Lung (tissue), 11 donors: ENCODE measurements at regions not wholly inside any gene's neighbourhood (a gene's known extent, or its start where the extent isn't known, plus 50 kb on each side); places are given as distances from the start of the nearest gene placed in this dataset.

Experiments used
- ATAC-seq: fragments of 200-7000 bp; cut with Tn5 transposase; one replicate; pipeline ENCODE4 v1.9.1; 2020; ENCODE audit warnings: moderate number of reproducible peaks; ENCODE audit not compliant: insufficient read depth, low FRiP score
- DNase-seq, 3 donors: peaks; one replicate each; pipeline ENCODE4 v3.0.0-alpha.2; 2013 to 2017
- H3K27ac ChIP-seq, 2 donors: one replicate each; pipeline ENCODE4 v1.5.1; 2013; ENCODE audit warnings: mild to moderate bottlenecking in 2 of 2, moderate library complexity in 2 of 2, control low read depth in 1 of 2, inconsistent platforms in 1 of 2, low read depth in 1 of 2, low read length in 1 of 2
- H3K27me3 ChIP-seq, 3 donors: one replicate each; pipeline ENCODE4 v1.5.1; 2013; ENCODE audit warnings: low read length in 2 of 3; ENCODE audit not compliant: control insufficient read depth in 3 of 3, insufficient read depth in 3 of 3
- H3K36me3 ChIP-seq, 4 donors: one replicate each; pipeline ENCODE4 v1.5.1; 2013; ENCODE audit warnings: low read length in 4 of 4, mild to moderate bottlenecking in 1 of 4, moderate library complexity in 1 of 4; ENCODE audit not compliant: control insufficient read depth in 4 of 4, insufficient read depth in 4 of 4
- H3K4me1 ChIP-seq, 5 donors: one replicate each; pipeline ENCODE4 v1.5.1; 2013; ENCODE audit warnings: low read length in 5 of 5, mild to moderate bottlenecking in 2 of 5, moderate library complexity in 1 of 5; ENCODE audit not compliant: control insufficient read depth in 5 of 5, insufficient read depth in 5 of 5
- H3K4me3 ChIP-seq: one replicate; pipeline ENCODE4 v1.5.1; 2013; ENCODE audit warnings: mild to moderate bottlenecking, control low read depth, moderate library complexity
- H3K9ac ChIP-seq, 2 donors: one replicate each; pipeline ENCODE4 v1.5.1; 2013; ENCODE audit warnings: low read length in 2 of 2, control low read depth in 1 of 2; ENCODE audit not compliant: insufficient read depth in 1 of 2
- H3K9me3 ChIP-seq, 4 donors: one replicate each; pipeline ENCODE4 v1.5.1; 2013; ENCODE audit warnings: low read length in 3 of 4, mild to moderate bottlenecking in 1 of 4, moderate library complexity in 1 of 4; ENCODE audit not compliant: control insufficient read depth in 4 of 4, insufficient read depth in 3 of 4
- CTCF ChIP-seq: IDR thresholded peaks from 2 replicates; pipeline ENCODE4 v1.5.1; 2012; ENCODE audit warnings: mild to moderate bottlenecking; ENCODE audit errors: control extremely low read depth, extremely low read depth
- WGBS, 2 donors: extraction: QIAGEN DNeasy Blood & Tissue Kit; methylation state at CpG; one replicate each; pipeline ENCODE4 v1.1.7; 2013; 5-methylcytosine and 5-hydroxymethylcytosine counted together
- donor health status: control.
- donor health status: control.
- donor health status: Bipolar disorder and iron deficiency.
- donor health status: healthy.
- donor health status: DM: yes; HTN: yes; CAD: no.

GRCh38 chr20:23212464-23212995 lies 126.4 kb upstream of the CD93 start:
- DNase-seq, result no peak
- ATAC-seq, result no peak
- Histone ChIP-seq H3K36me3 (no peaks in the 10 kb centered on the region), H3K27me3 (no peaks in the 10 kb centered on the region), H3K4me3 (no peak overlapping the region), H3K27ac (no peak overlapping the region), H3K4me1 (peaks cover 0 to 6% (median 0%) of the 10 kb centered on the region in 5 donors), H3K9ac (no peak overlapping the region), H3K9me3 (no peaks in the 10 kb centered on the region)
- WGBS, 2 donors, result 69 to 91% methylated on average over 6 of the region's 6 CpGs
- no peak for TF ChIP-seq CTCF

DNA sequence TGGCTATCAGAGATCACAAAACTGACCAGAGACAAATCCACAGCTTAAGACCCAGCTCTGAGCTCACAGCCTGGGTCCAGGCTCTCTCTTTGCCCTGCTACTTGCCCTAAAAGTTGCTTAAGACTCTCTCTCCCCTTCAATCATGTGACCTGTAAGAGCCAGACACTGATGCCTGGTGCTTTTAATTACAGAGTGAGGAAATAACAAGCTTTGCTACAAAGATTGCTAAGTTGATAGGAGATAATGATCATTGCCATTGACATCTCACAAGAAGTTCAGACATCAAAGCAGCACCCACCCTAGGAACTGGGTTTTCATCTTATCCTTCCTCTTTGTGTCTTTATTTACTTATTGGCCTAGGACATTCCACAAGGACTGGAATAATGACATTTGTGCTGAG lies 125.9 kb upstream of the CD93 start:
- Histone ChIP-seq H3K27ac (no peak overlapping the region), H3K9me3 (no peaks in the 10 kb centered on the region), H3K36me3 (no peaks in the 10 kb centered on the region), H3K27me3 (no peaks in the 10 kb centered on the region), H3K4me3 (no peak overlapping the region), H3K4me1 (peaks cover 0 to 6% (median 0%) of the 10 kb centered on the region in 5 donors), H3K9ac (no peak overlapping the region)
- DNase-seq, result no peak
- ATAC-seq, result no peak
- no peak for TF ChIP-seq CTCF

GRCh38 chr20:23211164-23211563 lies 125.0 kb upstream of the CD93 start:
- peaks cover 0 to 7% (median 3%) of the 10 kb centered on the region in 5 donors for H3K4me1 ChIP-seq
- TF ChIP-seq CTCF, result no peak
- ATAC-seq, result no peak
- no peaks in the 10 kb centered on the region for H3K27me3 ChIP-seq
- DNase-seq, result no peak
- no peak overlapping the region for H3K9ac ChIP-seq
- no peak overlapping the region for H3K27ac ChIP-seq
- WGBS, 2 donors, result 87 to 93% methylated on average over 3 of the region's 3 CpGs
- no peaks in the 10 kb centered on the region for H3K36me3 ChIP-seq
- H3K9me3 ChIP-seq, result no peaks in the 10 kb centered on the region
- H3K4me3 ChIP-seq, result no peak overlapping the region

DNA sequence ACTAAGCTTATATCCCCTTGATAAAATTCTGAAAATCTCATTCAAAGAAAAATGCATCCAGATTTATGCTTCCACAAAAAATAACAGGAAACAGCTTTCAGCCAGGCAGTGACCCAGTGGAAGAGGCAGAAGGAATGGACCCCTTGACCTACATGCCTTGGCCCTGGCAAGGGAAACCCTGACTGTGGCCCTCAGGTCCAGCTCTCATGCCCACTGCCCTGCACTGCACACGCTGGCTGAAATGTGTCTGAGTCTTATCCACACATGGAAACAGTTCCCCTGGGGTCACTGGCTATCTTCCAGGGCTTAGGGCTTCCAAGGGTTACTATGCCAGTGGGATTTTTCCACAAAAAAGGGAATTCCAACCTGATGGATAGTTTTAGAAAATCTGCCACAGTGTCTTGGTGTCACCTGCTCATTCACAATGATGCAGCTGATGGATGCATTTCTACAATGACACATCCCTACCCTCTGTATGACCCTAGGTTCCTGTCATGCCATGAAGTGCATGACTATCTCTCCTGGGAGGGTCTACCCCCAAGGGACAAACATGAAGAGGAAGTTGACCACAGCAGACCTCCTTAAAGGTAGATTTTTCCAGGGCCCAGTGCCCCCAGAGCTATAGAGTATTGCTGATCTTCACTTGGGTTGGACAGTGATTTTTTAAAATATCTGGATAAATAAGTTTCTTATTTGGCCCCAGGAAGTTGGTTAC lies 121.9 kb upstream of the CD93 start:
- DNase-seq (no peak), ATAC-seq (no peak)
- H3K4me1 ChIP-seq, result peaks cover 7 to 23% (median 9%) of the 10 kb centered on the region in 5 donors
- TF ChIP-seq CTCF, result no peak
- H3K9me3 ChIP-seq, result no peaks in the 10 kb centered on the region
- H3K36me3 ChIP-seq, result no peaks in the 10 kb centered on the region
- H3K27ac ChIP-seq, result no peak overlapping the region
- H3K4me3 ChIP-seq, result no peak overlapping the region
- 88 to 100% methylated on average over 1 of the region's 1 CpG for WGBS, 2 donors
- H3K9ac ChIP-seq, result no peak overlapping the region
- H3K27me3 ChIP-seq, result no peaks in the 10 kb centered on the region
